Tibial nerve (tissue), 3 donors: ENCODE measurements at regions not wholly inside any gene's neighbourhood (a gene's known extent, or its start where the extent isn't known, plus 50 kb on each side); places are given as distances from the start of the nearest gene placed in this dataset.

ENCODE experiments used
- POLR2A ChIP-seq, 2 donors: fragments of 450-650 bp; IDR thresholded peaks; one replicate each; pipeline ENCODE4 v1.6.1; 2017; ENCODE audit warnings: antibody characterized with exemption in 2 of 2, mild to moderate bottlenecking in 2 of 2, moderate library complexity in 2 of 2
- TF ChIP-seq, protein P1 (sequence below), 5 experiments: fragments of 200-600 bp in 3 of 5; fragments of 450-650 bp in 2 of 5; sonication (generic) in 3 of 5; IDR thresholded peaks; one replicate each; pipeline ENCODE4 v1.5.1; 2016 to 2019; ENCODE audit warnings: antibody characterized with exemption in 5 of 5, mild to moderate bottlenecking in 3 of 5, moderate library complexity in 2 of 5

DNA sequence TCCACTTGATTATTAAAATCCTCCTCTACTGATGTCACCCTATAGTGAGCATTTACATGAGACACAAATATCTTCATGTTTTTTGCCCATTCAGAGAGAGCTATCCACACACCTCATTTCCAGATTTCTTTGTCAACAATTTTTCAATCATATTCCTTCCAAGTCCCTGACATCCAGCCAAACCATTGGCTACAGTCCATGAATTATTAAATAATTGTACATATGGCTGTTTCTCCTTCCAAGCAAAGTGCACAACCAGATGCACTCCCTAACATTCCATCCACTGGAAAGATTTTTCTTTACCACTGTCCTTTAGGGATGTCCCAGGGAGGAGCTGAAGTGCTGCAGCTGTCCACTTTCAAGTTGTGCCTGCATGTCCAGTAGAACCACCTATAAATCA is 328.0 kb upstream of the MDFIC2 start:
- TF ChIP-seq, protein P1, sequence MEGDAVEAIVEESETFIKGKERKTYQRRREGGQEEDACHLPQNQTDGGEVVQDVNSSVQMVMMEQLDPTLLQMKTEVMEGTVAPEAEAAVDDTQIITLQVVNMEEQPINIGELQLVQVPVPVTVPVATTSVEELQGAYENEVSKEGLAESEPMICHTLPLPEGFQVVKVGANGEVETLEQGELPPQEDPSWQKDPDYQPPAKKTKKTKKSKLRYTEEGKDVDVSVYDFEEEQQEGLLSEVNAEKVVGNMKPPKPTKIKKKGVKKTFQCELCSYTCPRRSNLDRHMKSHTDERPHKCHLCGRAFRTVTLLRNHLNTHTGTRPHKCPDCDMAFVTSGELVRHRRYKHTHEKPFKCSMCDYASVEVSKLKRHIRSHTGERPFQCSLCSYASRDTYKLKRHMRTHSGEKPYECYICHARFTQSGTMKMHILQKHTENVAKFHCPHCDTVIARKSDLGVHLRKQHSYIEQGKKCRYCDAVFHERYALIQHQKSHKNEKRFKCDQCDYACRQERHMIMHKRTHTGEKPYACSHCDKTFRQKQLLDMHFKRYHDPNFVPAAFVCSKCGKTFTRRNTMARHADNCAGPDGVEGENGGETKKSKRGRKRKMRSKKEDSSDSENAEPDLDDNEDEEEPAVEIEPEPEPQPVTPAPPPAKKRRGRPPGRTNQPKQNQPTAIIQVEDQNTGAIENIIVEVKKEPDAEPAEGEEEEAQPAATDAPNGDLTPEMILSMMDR (IDR thresholded peaks at IDR 0.05), result no peak
- TF ChIP-seq POLR2A (IDR thresholded peaks at IDR 0.05), result no peak
